HEK293T (cell line): ENCODE measurements at regions not wholly inside any gene's neighbourhood (a gene's known extent, or its start where the extent isn't known, plus 50 kb on each side); places are given as distances from the start of the nearest gene placed in this dataset.

Experiments
- ARNT ChIP-seq: fragments of 450-650 bp; IDR thresholded peaks from 2 replicates; pipeline ENCODE4 v1.6.1; 2017; ENCODE audit warnings: mild to moderate bottlenecking
- BHLHE40 ChIP-seq: fragments of 450-650 bp; IDR thresholded peaks from 2 replicates; pipeline ENCODE4 v1.6.1; 2016; ENCODE audit warnings: mild to moderate bottlenecking, moderate library complexity, borderline replicate concordance
- FOXA1 ChIP-seq: fragments of 450-650 bp; IDR thresholded peaks from 2 replicates; pipeline ENCODE4 v1.6.1; 2016; ENCODE audit warnings: mild to moderate bottlenecking
- FOXK2 ChIP-seq: fragments of 450-650 bp; IDR thresholded peaks from 2 replicates; pipeline ENCODE4 v1.6.1; 2016; ENCODE audit warnings: mild to moderate bottlenecking
- PKNOX1 ChIP-seq: fragments of 450-650 bp; IDR thresholded peaks from 2 replicates; pipeline ENCODE4 v1.6.1; 2016

DNA sequence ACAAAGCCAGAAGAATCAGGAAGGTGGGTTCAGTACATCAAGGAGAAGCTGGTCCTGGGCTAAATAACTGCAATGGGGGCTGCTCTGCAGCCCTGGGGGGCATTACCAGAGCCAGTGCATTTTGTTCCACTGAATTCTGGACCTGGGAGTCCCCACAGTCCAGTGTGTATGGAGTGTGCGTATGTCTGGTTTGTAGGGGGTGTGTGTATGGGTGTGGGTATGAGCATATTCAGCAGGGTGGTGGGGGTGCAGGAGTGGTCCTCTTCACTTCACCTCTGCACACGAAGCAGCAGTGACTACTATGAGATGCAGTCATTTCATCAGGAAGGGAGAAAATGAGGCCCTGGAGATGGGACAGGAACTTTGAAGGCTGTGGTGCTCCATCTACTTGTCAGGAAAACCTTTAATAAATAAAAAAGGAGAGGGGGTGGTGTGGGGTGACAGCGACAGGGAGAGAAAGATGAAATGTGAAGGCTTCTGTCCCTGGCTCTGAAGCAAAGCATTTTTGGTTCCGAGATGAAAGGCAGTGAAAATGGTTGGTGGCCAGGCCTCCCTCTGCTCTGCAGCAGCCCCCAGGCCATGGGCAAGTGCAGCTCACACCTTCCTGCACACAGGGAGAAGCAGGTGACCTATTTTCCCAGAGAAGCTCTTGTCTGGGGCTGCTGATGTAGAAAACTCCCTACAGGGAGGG, 121.5 kb upstream of the CACHD1 start:
- TF ChIP-seq FOXK2 = no peak
- no peak for TF ChIP-seq PKNOX1
- no peak for TF ChIP-seq FOXA1
- no peak for TF ChIP-seq ARNT
- TF ChIP-seq BHLHE40 = no peak
